ACC112 (cell line): ENCODE measurements at regions not wholly inside any gene's neighbourhood (a gene's known extent, or its start where the extent isn't known, plus 50 kb on each side); places are given as distances from the start of the nearest gene placed in this dataset.
"Not testable (repeated sequence)": the region's sequence is repeated elsewhere in the genome, so short reads cannot be mapped to it uniquely, and the experiment has no call there.

ENCODE experiments used
- H2AFZ ChIP-seq: fragments of 200-600 bp; sonication (generic); one replicate; pipeline ENCODE4 v1.6.0; 2017; ENCODE audit warnings: antibody characterized with exemption, low read length; ENCODE audit not compliant: unreplicated experiment
- H3K27ac ChIP-seq: fragments of 200-600 bp; sonication (generic); 2 replicates; pipeline ENCODE4 v1.5.1; 2014; ENCODE audit warnings: low read depth, mild to moderate bottlenecking, antibody characterized with exemption, low read length, moderate library complexity
- H3K27me3 ChIP-seq: fragments of 200-600 bp; sonication (generic); 2 replicates; pipeline ENCODE4 v1.6.1; 2014; ENCODE audit warnings: mild to moderate bottlenecking, antibody characterized with exemption, low read length, moderate library complexity, mixed read lengths; ENCODE audit not compliant: insufficient read depth
- H3K36me3 ChIP-seq: fragments of 200-600 bp; sonication (generic); 2 replicates; pipeline ENCODE4 v1.6.1; 2016; ENCODE audit warnings: mild to moderate bottlenecking, antibody characterized with exemption, low read length, moderate library complexity, mixed read lengths; ENCODE audit not compliant: insufficient read depth
- H3K4me1 ChIP-seq: fragments of 200-600 bp; sonication (generic); one replicate; pipeline ENCODE4 v1.6.1; 2016; ENCODE audit warnings: low read length, mixed read lengths; ENCODE audit not compliant: insufficient read depth, unreplicated experiment, control insufficient read depth
- H3K4me3 ChIP-seq: fragments of 200-600 bp; sonication (generic); 2 replicates; pipeline ENCODE4 v1.5.1; 2014; ENCODE audit warnings: mild to moderate bottlenecking, low read depth, low read length
- H3K79me2 ChIP-seq: fragments of 200-600 bp; sonication (generic); one replicate; pipeline ENCODE4 v1.6.0; 2016; ENCODE audit warnings: low read length; ENCODE audit not compliant: control insufficient read depth, unreplicated experiment, insufficient read depth

GRCh38 chr3:162677475-162677874 is 1180.9 kb downstream of the OTOL1 start:
- Histone ChIP-seq H3K27ac (no peak overlapping the region), H3K27me3 (no peaks in the 10 kb centered on the region), H2AFZ (no peak overlapping the region), H3K4me1 (no peaks in the 10 kb centered on the region), H3K36me3 (no peaks in the 10 kb centered on the region), H3K79me2 (no peaks in the 10 kb centered on the region), H3K4me3 (no peak overlapping the region)

DNA sequence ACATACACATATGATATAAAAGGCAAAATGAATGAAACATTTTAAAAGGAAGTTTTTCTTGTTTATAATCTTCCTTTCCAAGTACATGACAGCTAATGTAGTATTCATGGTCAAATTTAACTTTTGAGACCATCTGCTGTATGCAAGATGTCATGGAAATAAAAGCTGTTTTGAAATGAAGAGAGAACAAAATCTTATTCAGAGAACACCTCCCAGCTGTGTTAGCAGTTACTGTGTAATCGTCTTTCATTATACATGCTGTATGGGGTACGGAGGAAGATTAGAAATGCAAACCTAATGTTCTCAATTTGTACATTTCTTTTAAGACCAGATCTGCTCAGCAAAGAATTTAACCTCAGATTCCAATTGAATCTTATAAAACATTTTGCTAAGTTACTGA is 1182.3 kb downstream of the OTOL1 start:
- no peak overlapping the region for H3K27ac ChIP-seq
- no peaks in the 10 kb centered on the region for H3K4me1 ChIP-seq
- no peaks in the 10 kb centered on the region for H3K79me2 ChIP-seq
- H3K4me3 ChIP-seq, result no peak overlapping the region
- no peaks in the 10 kb centered on the region for H3K27me3 ChIP-seq
- no peak overlapping the region for H2AFZ ChIP-seq
- H3K36me3 ChIP-seq, result no peaks in the 10 kb centered on the region

DNA sequence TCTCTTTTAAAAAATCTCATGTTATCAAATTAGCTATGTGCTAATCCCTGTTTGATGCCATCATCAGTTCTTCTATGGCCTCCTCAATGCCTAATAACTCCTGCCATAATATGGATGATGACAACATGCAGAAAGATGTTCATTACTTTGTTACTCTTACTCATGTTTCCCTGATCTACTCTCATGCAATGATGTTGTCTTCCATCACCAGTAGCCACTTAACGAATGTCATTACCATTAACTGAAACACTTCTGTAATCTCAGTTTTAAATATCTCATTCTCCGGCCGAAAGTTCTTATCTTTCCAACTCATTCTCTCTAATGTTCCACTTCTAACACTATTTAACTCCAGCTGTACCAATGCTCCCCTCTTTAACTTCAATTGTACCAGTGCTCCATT is 1187.7 kb downstream of the OTOL1 start:
- Histone ChIP-seq H3K4me1 (no peaks in the 10 kb centered on the region), H2AFZ (no peak overlapping the region), H3K79me2 (no peaks in the 10 kb centered on the region), H3K36me3 (no peaks in the 10 kb centered on the region), H3K27ac (no peak overlapping the region), H3K4me3 (no peak overlapping the region), H3K27me3 (no peaks in the 10 kb centered on the region)

DNA sequence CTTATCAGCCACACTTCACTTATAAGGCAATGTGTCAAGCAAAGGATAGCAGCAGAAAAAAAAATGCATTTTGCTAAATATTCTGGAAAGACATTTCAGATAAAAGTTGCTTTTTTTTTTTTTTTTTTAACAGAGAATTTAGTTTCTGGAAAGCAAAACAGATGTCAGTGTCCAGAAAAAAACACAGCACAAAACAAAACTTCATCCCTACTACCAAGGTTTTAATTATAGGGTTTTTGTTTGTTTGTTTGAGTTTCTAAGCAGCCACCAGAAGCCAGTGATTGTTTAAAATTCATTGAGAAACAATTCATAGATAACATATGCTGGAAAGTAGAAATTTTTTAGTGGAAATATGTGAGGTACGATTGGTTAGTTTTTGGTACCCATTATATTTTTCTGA is 1202.7 kb downstream of the OTOL1 start:
- no peaks in the 10 kb centered on the region for H3K79me2 ChIP-seq
- no peaks in the 10 kb centered on the region for H3K27me3 ChIP-seq
- no peak overlapping the region for H2AFZ ChIP-seq

DNA sequence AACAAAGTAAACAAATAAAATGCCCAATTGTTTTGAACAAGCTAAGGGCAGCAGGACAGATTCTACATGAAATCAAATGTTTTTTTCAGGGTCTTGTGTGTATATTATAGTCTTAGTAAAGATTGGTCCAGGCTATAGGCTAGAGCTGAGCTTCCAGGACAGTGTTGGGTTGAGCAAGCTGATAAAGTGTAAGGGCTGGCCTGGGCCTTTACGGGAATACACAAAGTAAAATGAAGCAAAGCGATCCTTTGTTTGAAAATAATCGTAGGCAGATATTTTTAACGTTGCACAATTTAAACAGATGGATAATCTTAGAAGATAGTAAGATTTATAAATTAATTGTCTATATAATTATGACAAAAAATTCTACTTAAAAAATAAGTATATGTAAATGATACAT is 1204.6 kb downstream of the OTOL1 start:
- Histone ChIP-seq H3K79me2 (no peaks in the 10 kb centered on the region), H3K4me1 (no peaks in the 10 kb centered on the region), H2AFZ (no peak overlapping the region), H3K4me3 (no peak overlapping the region), H3K27ac (no peak overlapping the region), H3K27me3 (no peaks in the 10 kb centered on the region), H3K36me3 (no peaks in the 10 kb centered on the region)

More for the DNA sequence above, 1202.7 kb downstream of the OTOL1 start:
- H3K4me3 ChIP-seq, result no peak overlapping the region
- no peak overlapping the region for H3K27ac ChIP-seq
- no peaks in the 10 kb centered on the region for H3K4me1 ChIP-seq
- H3K36me3 ChIP-seq, result no peaks in the 10 kb centered on the region

DNA sequence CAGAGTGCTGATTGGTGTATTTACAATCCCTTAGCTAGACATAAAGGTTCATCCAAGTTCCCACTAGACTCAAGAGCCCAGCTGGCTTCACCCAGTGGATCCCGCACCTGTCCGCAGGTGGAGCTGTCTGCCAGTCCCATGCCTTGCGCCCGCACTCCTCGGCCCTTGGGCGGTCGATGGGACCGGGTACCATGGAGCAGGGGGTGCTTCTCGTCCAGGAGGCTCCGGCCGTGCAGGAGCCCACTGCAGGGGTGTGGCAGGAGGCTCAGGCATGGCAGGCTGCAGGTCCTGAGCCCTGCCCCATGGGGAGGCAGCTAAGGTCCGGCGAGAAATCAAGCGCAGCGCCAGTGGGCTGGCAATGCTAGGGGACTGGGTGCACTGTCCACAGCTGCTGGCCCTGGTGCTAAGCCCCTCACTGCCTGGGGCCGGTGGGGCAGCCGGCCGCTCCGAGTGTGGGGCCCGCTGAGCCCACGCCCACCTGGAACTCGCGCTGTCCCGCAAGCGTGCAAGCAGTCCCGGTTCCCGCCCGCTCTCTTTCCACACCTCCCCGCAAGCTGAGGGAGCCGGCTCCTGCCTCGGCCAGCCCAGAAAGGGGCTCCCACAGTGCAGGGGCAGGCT is 1206.3 kb downstream of the OTOL1 start:
- Histone ChIP-seq H3K27me3 (no peaks in the 10 kb centered on the region), H3K4me1 (no peaks in the 10 kb centered on the region), H3K36me3 (no peaks in the 10 kb centered on the region), H2AFZ (no peak overlapping the region), H3K79me2 (no peaks in the 10 kb centered on the region), H3K4me3 (no peak overlapping the region), H3K27ac (no peak overlapping the region)

GRCh38 chr3:162704238-162704637 is 1207.6 kb downstream of the OTOL1 start:
- no peaks in the 10 kb centered on the region for H3K4me1 ChIP-seq
- H3K27ac ChIP-seq, result no peak overlapping the region
- H3K4me3 ChIP-seq, result no peak overlapping the region
- H3K79me2 ChIP-seq, result no peaks in the 10 kb centered on the region
- H3K36me3 ChIP-seq, result no peaks in the 10 kb centered on the region
- no peaks in the 10 kb centered on the region for H3K27me3 ChIP-seq
- no peak overlapping the region for H2AFZ ChIP-seq

DNA sequence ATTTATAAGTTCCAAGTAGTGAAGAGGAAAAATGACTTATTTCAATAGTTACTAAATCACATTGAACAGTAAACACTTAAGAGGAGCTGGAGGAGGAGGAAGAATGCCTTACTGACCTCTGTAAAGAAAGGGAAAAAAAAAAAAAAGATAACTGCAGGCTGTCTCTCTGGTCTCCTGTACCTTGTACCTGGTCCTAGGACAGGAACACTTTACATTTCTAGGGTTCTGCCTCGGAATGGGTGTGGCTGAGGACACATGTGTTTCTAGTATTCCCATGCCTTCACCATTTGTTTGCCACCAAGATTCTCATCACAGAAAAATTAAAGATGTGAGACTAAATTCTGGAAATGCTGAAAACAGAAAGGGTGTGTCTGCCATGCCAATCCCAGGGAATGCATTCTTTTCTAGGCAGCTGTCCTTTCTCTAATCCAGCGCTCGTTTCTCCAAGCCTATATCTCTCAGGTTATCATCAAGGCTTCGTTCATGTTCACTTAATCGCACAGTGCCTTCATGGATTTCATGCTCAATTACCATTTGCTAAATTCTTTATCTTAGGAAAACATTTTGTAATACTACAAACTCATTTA is 1208.3 kb downstream of the OTOL1 start:
- H3K36me3 ChIP-seq, result no peaks in the 10 kb centered on the region
- no peak overlapping the region for H2AFZ ChIP-seq
- no peak overlapping the region for H3K27ac ChIP-seq
- no peaks in the 10 kb centered on the region for H3K79me2 ChIP-seq
- H3K4me1 ChIP-seq, result no peaks in the 10 kb centered on the region
- no peak overlapping the region for H3K4me3 ChIP-seq
- no peaks in the 10 kb centered on the region for H3K27me3 ChIP-seq

- H3K36me3 ChIP-seq, H3K4me1 ChIP-seq, H2AFZ ChIP-seq, H3K4me3 ChIP-seq, H3K79me2 ChIP-seq, H3K27me3 ChIP-seq, H3K27ac ChIP-seq: not testable (repeated sequence)
These were observed 1211.8 kb downstream of the OTOL1 start for GRCh38 chr3:162708394-162708793.

GRCh38 chr3:162708942-162709706 is 1212.5 kb downstream of the OTOL1 start:
- H3K4me1 ChIP-seq, H3K4me3 ChIP-seq, H2AFZ ChIP-seq, H3K27me3 ChIP-seq, H3K79me2 ChIP-seq, H3K36me3 ChIP-seq, H3K27ac ChIP-seq: not testable (repeated sequence)
